Parathyroid adenoma (tissue), 2 donors: ENCODE measurements at regions not wholly inside any gene's neighbourhood (a gene's known extent, or its start where the extent isn't known, plus 50 kb on each side); places are given as distances from the start of the nearest gene placed in this dataset.

Source experiments
- H2AFZ ChIP-seq: fragments of 300-600 bp; sonication (generic); one replicate; pipeline ENCODE4 v1.7.0; 2017; ENCODE audit warnings: antibody characterized with exemption, mild to moderate bottlenecking
- H3K27ac ChIP-seq: fragments of 300-600 bp; sonication (generic); one replicate; pipeline ENCODE4 v1.7.0; 2017
- H3K27me3 ChIP-seq: fragments of 300-600 bp; sonication (generic); one replicate; pipeline ENCODE4 v1.7.0; 2017; ENCODE audit warnings: low read length; ENCODE audit not compliant: control insufficient read depth, insufficient read depth
- H3K36me3 ChIP-seq: fragments of 300-600 bp; sonication (generic); one replicate; pipeline ENCODE4 v1.7.0; 2017; ENCODE audit warnings: low read length; ENCODE audit not compliant: control insufficient read depth, insufficient read depth
- H3K4me1 ChIP-seq: fragments of 300-600 bp; sonication (generic); one replicate; pipeline ENCODE4 v1.7.0; 2017; ENCODE audit warnings: control low read depth
- H3K4me2 ChIP-seq: fragments of 300-600 bp; sonication (generic); one replicate; pipeline ENCODE4 v1.7.0; 2017; ENCODE audit warnings: low read length
- H3K4me3 ChIP-seq: fragments of 300-600 bp; sonication (generic); one replicate; pipeline ENCODE4 v1.7.0; 2017; ENCODE audit warnings: low read depth, low read length
- H3K79me2 ChIP-seq: fragments of 300-600 bp; sonication (generic); one replicate; pipeline ENCODE4 v1.7.0; 2017; ENCODE audit warnings: control low read depth
- H3K9ac ChIP-seq: fragments of 300-600 bp; sonication (generic); one replicate; pipeline ENCODE4 v1.7.0; 2017; ENCODE audit warnings: mild to moderate bottlenecking
- H3K9me3 ChIP-seq: fragments of 300-600 bp; sonication (generic); one replicate; pipeline ENCODE4 v1.7.0; 2017; ENCODE audit warnings: low read length; ENCODE audit not compliant: control insufficient read depth
- TF ChIP-seq, protein P1 (sequence below): fragments of 300-600 bp; sonication (generic); IDR thresholded peaks from one replicate; pipeline ENCODE4 v1.7.0; 2017; ENCODE audit warnings: antibody characterized with exemption, mild to moderate bottlenecking
- donor health status: primary hyperparathyroidism.

DNA sequence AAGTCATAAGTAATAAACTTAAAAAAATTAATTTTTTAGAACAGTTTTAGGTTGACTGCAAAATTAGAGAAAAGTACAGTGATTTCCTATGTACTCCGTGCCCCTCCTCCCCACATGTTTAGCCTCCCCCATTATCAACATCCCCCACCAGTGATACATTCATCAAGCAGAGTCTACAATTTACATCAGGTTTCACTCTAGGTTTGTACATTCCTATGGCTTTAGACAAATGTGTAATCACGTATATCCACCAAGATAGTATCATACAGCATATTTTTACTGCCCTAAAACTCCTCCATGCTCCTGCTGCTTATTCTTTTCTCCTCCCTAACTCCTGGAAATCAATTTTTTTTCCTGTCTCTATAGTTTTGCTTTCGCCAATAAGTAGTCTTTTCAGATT lies 438.7 kb downstream of the LRFN5 start:
- no peak overlapping the region for H3K9ac ChIP-seq
- no peaks in the 10 kb centered on the region for H3K9me3 ChIP-seq
- no peaks in the 10 kb centered on the region for H3K79me2 ChIP-seq
- H3K4me1 ChIP-seq, result no peaks in the 10 kb centered on the region
- no peaks in the 10 kb centered on the region for H3K27me3 ChIP-seq
- no peaks in the 10 kb centered on the region for H3K36me3 ChIP-seq
- no peak overlapping the region for H3K4me3 ChIP-seq
- no peak overlapping the region for H2AFZ ChIP-seq
- TF ChIP-seq, protein P1, sequence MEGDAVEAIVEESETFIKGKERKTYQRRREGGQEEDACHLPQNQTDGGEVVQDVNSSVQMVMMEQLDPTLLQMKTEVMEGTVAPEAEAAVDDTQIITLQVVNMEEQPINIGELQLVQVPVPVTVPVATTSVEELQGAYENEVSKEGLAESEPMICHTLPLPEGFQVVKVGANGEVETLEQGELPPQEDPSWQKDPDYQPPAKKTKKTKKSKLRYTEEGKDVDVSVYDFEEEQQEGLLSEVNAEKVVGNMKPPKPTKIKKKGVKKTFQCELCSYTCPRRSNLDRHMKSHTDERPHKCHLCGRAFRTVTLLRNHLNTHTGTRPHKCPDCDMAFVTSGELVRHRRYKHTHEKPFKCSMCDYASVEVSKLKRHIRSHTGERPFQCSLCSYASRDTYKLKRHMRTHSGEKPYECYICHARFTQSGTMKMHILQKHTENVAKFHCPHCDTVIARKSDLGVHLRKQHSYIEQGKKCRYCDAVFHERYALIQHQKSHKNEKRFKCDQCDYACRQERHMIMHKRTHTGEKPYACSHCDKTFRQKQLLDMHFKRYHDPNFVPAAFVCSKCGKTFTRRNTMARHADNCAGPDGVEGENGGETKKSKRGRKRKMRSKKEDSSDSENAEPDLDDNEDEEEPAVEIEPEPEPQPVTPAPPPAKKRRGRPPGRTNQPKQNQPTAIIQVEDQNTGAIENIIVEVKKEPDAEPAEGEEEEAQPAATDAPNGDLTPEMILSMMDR, result no peak
- no peak overlapping the region for H3K4me2 ChIP-seq
- no peak overlapping the region for H3K27ac ChIP-seq

DNA sequence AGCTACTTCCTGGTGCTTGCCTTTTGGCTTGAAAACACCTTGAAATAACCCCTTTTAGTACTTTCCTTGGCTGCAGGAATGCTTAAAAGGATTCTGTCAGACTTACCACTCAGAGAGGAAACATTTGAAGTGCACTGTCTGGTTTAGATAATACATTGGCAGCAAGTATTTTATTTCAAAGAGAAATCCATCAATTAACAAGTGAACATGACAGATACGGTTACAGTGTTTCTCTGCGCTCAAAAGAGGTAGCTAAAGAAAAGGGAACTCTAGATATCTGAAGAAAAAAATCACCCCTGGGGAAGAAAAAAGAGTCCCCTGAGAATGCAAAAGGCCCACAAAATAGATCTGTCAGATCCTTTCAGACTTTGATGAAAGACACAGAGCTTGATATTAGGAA lies 421.9 kb downstream of the LRFN5 start:
- Histone ChIP-seq H3K9ac (no peak overlapping the region), H3K9me3 (no peaks in the 10 kb centered on the region), H2AFZ (no peak overlapping the region), H3K27ac (no peak overlapping the region), H3K27me3 (no peaks in the 10 kb centered on the region), H3K79me2 (no peaks in the 10 kb centered on the region), H3K4me2 (no peak overlapping the region), H3K36me3 (no peaks in the 10 kb centered on the region), H3K4me1 (no peaks in the 10 kb centered on the region), H3K4me3 (no peak overlapping the region)
- TF ChIP-seq, protein P1, result no peak

DNA sequence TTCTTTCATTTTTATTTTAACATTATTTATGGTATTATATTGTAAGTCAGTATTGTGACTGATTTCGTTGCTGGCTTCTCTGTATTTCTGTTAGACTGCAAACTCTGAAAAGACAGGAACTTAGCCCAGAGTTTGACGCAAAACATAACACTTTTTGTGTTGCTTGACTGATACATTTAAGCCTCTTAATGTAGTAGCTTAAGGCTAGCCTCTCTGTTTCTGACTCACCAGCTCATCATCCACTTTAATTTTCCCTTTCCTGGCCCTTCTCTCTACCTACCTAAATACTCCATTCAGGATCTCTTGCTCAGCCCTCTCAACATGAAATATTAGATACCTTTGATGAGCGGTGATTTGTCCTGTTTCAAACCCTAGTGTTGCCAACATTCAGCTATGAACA lies 420.6 kb downstream of the LRFN5 start:
- H3K9me3 ChIP-seq, result no peaks in the 10 kb centered on the region
- H3K4me2 ChIP-seq, result no peak overlapping the region
- no peaks in the 10 kb centered on the region for H3K79me2 ChIP-seq
- no peak overlapping the region for H3K27ac ChIP-seq
- TF ChIP-seq, protein P1, result no peak
- no peak overlapping the region for H3K9ac ChIP-seq
- H3K27me3 ChIP-seq, result no peaks in the 10 kb centered on the region
- H3K4me1 ChIP-seq, result no peaks in the 10 kb centered on the region
- H3K36me3 ChIP-seq, result no peaks in the 10 kb centered on the region
- H3K4me3 ChIP-seq, result no peak overlapping the region
- H2AFZ ChIP-seq, result no peak overlapping the region

DNA sequence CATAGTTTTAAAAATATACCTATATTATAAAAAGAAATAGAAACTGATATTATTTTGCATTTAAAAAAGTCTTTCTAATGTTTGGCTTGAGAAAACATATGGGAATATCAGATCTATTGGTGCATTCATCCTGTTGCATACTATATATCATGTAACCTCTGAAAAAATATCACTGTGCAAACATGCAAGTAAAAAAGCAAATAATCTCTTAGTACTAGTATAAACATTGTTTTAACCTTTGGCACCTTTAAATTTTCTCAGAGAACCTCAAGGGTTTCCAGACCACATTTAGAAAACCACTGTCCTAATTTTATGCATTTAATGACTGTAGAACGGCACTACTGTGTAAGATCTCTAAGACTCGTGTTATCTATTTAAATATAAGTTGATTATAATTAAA lies 416.8 kb downstream of the LRFN5 start:
- Histone ChIP-seq H3K27ac (no peak overlapping the region), H3K79me2 (no peaks in the 10 kb centered on the region), H2AFZ (no peak overlapping the region), H3K9ac (no peak overlapping the region), H3K4me2 (no peak overlapping the region), H3K9me3 (no peaks in the 10 kb centered on the region), H3K27me3 (no peaks in the 10 kb centered on the region), H3K4me3 (no peak overlapping the region), H3K4me1 (no peaks in the 10 kb centered on the region), H3K36me3 (no peaks in the 10 kb centered on the region)
- TF ChIP-seq, protein P1, result no peak

DNA sequence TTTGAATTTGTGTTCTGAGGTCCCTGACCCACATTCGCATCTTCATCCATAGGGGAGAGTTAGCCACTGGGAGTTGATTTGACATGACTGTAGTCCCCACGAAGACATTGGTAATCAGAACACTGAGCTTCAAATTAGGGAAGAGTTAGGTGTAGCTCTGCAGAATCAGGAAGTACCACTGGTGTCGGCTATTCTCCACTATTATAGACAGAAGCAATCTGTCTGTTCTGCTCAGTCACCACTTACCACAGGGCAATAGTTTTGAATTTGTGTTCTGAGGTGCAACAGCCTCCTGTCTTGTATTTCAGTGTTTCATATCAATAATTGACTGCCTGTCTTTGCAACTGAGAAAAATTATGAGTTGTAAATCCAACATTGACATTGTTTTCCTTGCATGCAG lies 407.6 kb downstream of the LRFN5 start:
- Histone ChIP-seq H3K9me3 (no peaks in the 10 kb centered on the region), H3K27ac (no peak overlapping the region), H3K4me2 (no peak overlapping the region), H3K4me1 (no peaks in the 10 kb centered on the region), H3K27me3 (no peaks in the 10 kb centered on the region), H2AFZ (no peak overlapping the region), H3K79me2 (no peaks in the 10 kb centered on the region), H3K4me3 (no peak overlapping the region), H3K9ac (no peak overlapping the region), H3K36me3 (no peaks in the 10 kb centered on the region)
- TF ChIP-seq, protein P1, result no peak
